Neutrophil (primary cell): ENCODE measurements at regions not wholly inside any gene's neighbourhood (a gene's known extent, or its start where the extent isn't known, plus 50 kb on each side); places are given as distances from the start of the nearest gene placed in this dataset.

Source experiments
- H3K27ac ChIP-seq: fragments of 200-600 bp; sonication (generic); 2 replicates; pipeline ENCODE4 v1.5.1; 2016; ENCODE audit warnings: mild to moderate bottlenecking, moderate library complexity
- H3K27me3 ChIP-seq: fragments of 200-600 bp; sonication (generic); 2 replicates; pipeline ENCODE4 v1.6.0; 2016; ENCODE audit warnings: mild to moderate bottlenecking
- H3K36me3 ChIP-seq: fragments of 200-600 bp; sonication (generic); 2 replicates; pipeline ENCODE4 v1.5.1; 2017
- H3K4me1 ChIP-seq, 2 experiments: fragments of 200-600 bp in 1 of 2; sonication (generic) in 1 of 2; 1 replicate in 1 of 2; 2 replicates in 1 of 2; pipeline versions ENCODE4 v1.5.1 to v1.6.1; 2013 to 2016; ENCODE audit warnings: low read depth in 1 of 2, low read length in 1 of 2, mild to moderate bottlenecking in 1 of 2, moderate library complexity in 1 of 2; ENCODE audit not compliant: control insufficient read depth in 1 of 2, insufficient read depth in 1 of 2
- H3K4me3 ChIP-seq, 2 experiments: fragments of 200-600 bp in 1 of 2; sonication (generic) in 1 of 2; 1 replicate in 1 of 2; 2 replicates in 1 of 2; pipeline ENCODE4 v1.5.1; 2013 to 2016; ENCODE audit warnings: low read depth in 1 of 2, low read length in 1 of 2, mild to moderate bottlenecking in 1 of 2, moderate library complexity in 1 of 2
- H3K9me3 ChIP-seq: fragments of 200-600 bp; sonication (generic); 2 replicates; pipeline ENCODE4 v1.5.1; 2016
- CTCF ChIP-seq: fragments of 200-600 bp; sonication (generic); IDR thresholded peaks from 2 replicates; pipeline ENCODE4 v1.5.1; 2016; ENCODE audit warnings: antibody characterized with exemption

DNA sequence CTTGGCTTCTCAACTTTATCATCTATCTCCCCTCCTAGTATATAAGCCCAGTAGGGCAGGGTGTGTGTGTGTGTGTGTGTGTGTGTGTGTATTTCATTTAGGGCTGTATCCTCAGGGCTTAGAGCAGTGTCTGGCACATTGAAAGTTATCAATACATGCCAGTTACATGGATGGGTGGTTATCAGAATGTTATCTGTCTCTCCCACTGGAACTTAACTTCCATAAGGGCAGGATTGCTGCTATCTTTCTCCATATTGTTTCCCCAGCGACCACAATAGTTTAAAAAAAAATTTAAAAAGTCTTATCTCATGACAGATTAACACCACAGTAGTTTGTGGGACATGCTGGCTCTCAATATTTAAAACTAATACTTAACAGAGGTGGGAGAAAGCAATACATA, 488.9 kb downstream of the PLCL1 start:
- Histone ChIP-seq H3K9me3 (no peaks in the 10 kb centered on the region), H3K4me3 (no peak overlapping the region), H3K4me1 (no peaks in the 10 kb centered on the region), H3K27ac (no peak overlapping the region), H3K27me3 (no peaks in the 10 kb centered on the region), H3K36me3 (no peaks in the 10 kb centered on the region)
- no peak for TF ChIP-seq CTCF

DNA sequence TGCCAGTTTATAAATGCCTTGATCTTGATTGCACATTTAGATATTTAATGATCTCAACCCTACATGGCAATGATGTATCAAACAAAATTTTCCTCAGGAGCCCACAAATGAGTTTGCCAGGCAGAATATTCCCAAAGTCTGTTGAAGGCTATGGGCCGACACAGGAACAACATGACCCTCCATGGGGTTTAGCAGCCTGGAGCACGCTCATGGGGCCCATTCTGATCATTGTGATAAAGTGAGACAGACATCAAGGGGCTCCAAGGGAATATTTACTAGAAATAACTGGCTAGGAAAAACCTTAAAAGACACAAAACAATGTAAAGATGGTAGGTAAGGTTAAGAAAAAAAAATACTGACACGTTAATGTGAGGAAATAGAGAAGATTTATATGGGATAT, 485.4 kb downstream of the PLCL1 start:
- peaks cover under 1% of the 10 kb centered on the region for H3K27me3 ChIP-seq
- H3K9me3 ChIP-seq = no peaks in the 10 kb centered on the region
- no peak overlapping the region for H3K27ac ChIP-seq
- H3K4me1 ChIP-seq = no peaks in the 10 kb centered on the region
- H3K36me3 ChIP-seq = no peaks in the 10 kb centered on the region
- no peak overlapping the region for H3K4me3 ChIP-seq
- no peak for TF ChIP-seq CTCF

- Histone ChIP-seq H3K9me3 (no peaks in the 10 kb centered on the region), H3K4me1 (no peaks in the 10 kb centered on the region), H3K36me3 (no peaks in the 10 kb centered on the region), H3K4me3 (no peak overlapping the region), H3K27ac (no peak overlapping the region), H3K27me3 (peaks cover 9% of the 10 kb centered on the region)
- no peak for TF ChIP-seq CTCF
Observed at GRCh38 chr2:198287706-198288105, 483.3 kb downstream of the PLCL1 start.

DNA sequence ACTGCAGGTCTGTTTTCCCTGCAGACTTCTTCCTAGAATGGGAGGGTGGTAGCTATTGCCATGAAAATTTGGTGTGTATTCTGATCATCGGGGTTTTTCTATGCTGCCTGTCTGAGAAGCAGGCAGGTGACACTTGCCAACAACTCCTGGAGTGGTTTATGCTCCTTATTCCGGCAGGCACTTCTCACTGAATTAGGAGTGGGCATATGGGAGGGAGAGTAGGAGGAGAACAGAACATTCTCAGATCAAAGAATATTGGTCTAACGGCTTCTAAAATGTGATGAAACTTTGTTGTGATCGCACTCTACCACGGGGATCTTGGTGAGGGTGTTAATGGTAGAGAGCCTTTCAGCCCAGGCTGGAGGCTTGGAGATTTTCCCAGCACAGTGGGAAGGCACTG, 480.8 kb downstream of the PLCL1 start:
- Histone ChIP-seq H3K27ac (no peak overlapping the region), H3K27me3 (peaks cover 19% of the 10 kb centered on the region), H3K36me3 (no peaks in the 10 kb centered on the region), H3K4me3 (no peak overlapping the region), H3K4me1 (no peaks in the 10 kb centered on the region), H3K9me3 (no peaks in the 10 kb centered on the region)
- no peak for TF ChIP-seq CTCF

- H3K9me3 ChIP-seq = no peaks in the 10 kb centered on the region
- H3K4me1 ChIP-seq = no peaks in the 10 kb centered on the region
- no peaks in the 10 kb centered on the region for H3K36me3 ChIP-seq
- H3K4me3 ChIP-seq = no peak overlapping the region
- no peak for TF ChIP-seq CTCF
- H3K27ac ChIP-seq = no peak overlapping the region
- H3K27me3 ChIP-seq = peaks cover 28% of the 10 kb centered on the region
Observed at GRCh38 chr2:198283146-198283545, 478.8 kb downstream of the PLCL1 start.

DNA sequence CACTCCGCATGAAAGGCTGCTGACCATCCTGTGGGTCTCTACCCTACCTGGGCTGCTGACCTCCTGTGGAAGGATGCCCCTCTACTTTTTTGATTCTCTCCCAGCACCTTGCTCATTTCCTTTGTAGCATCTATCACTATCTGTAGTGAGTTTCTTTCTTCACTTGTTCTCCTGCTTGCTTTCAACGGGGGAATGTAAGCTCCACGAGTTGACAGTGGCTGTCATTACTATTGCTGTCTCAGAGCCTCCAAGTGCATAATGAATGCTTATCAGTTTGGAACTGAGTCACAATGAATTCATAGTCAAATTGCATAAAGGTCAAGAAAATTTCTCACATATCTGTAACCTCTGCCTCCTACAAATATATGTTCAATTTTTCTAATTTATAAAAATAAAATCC, 477.7 kb downstream of the PLCL1 start:
- Histone ChIP-seq H3K4me3 (no peak overlapping the region), H3K27me3 (peaks cover 28% of the 10 kb centered on the region), H3K4me1 (no peaks in the 10 kb centered on the region), H3K9me3 (no peaks in the 10 kb centered on the region), H3K36me3 (no peaks in the 10 kb centered on the region), H3K27ac (no peak overlapping the region)
- no peak for TF ChIP-seq CTCF
